HG03175 (cell line): ENCODE measurements at regions not wholly inside any gene's neighbourhood (a gene's known extent, or its start where the extent isn't known, plus 50 kb on each side); places are given as distances from the start of the nearest gene placed in this dataset.

Source experiments
- ATAC-seq: cut with Tn5 transposase; IDR thresholded peaks from one replicate; pipeline ENCODE4 v1.9.1; 2021; ENCODE audit warnings: mild to moderate bottlenecking, moderate library complexity; ENCODE audit not compliant: unreplicated experiment

DNA sequence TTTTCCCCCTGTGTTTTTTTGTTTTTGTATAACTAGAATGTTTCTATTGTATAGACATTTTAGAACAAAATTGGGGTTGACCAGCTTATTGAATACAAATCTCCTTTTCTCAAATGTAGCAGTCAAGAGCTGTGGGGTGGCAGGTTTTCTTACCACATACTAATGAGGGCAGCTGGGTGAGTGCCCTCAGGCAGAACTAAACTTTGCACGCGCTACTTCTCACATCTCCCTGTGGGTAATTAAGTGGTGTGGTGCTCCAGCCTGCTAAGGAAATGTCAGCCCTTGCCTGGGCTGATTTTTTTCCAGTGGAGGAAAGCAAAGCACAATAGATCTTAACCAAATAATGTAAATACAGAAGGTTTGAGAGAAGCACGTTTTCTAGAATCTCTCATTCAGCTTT, 717.6 kb upstream of the TENM3 start:
- ATAC-seq = no peak

DNA sequence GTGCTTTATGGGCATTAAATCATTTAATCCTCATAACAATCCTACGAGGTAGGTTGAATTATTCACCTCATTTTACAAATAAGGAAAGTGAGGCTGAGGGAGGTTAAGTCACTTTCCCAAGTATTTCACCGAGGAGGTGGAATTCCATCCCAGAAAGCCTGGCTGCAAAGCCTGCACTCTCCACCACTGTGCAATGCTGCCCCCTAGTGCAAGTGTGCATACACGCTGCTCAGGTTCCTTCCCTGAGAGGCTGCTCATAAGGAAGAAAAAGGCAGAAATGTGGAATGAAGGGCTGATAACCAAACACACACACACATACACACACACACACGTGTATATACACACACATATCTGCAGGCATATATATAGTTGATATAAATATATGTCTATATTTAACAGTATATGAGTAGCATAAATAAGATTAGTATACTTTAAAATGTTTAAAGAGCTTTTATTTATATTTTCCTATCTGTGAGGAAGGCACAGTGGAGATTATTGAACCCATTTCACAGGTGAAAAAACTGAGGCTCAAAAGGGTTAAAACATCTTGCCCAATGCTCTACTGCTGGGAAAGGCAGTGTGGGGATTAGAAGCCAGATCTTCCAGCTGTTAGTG, 714.5 kb upstream of the TENM3 start:
- ATAC-seq = peak; percentile 67

DNA sequence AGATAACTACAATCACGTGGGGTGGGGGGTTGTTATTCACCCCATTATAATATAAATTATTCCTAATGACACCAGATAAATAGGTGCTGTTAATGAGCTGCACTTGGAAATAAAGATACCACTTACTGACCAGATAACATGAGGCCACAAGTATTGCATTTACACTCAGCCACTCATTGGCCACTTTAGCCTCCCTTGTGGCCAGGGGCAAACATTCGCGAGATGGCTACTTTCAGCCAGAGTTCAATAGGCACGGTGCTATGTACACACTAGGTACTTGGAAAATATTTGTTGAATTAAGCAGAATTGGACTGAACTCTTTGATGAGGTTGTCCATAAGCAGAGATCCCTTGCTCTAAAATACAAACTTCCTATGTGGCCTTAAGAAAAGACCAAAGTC, 713.7 kb upstream of the TENM3 start:
- ATAC-seq = no peak

DNA sequence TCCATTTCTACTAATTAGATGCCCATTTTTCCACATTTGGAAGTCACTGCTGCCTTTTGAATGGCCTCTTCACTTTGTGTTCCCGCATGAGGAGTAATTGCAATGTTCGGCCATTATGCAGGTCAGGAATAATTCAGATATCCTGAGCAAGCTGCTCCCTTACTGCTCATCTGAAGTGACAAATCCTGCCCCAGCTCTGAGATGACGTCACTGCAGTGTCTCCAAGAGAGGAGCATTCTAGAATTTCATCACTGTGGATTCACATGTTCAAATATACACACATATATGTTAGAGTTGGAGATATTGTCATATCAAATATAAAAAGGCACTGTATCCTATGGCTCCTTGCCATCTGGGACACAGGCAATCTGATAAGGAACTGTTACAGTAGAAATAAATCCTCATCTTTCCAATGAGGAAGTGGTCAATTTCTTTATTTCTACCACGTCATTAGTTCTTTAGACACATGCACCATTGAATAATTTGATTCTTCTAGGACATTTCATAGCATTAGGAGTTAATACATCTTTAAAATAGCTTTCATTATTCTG, 706.9 kb upstream of the TENM3 start:
- no peak for ATAC-seq

DNA sequence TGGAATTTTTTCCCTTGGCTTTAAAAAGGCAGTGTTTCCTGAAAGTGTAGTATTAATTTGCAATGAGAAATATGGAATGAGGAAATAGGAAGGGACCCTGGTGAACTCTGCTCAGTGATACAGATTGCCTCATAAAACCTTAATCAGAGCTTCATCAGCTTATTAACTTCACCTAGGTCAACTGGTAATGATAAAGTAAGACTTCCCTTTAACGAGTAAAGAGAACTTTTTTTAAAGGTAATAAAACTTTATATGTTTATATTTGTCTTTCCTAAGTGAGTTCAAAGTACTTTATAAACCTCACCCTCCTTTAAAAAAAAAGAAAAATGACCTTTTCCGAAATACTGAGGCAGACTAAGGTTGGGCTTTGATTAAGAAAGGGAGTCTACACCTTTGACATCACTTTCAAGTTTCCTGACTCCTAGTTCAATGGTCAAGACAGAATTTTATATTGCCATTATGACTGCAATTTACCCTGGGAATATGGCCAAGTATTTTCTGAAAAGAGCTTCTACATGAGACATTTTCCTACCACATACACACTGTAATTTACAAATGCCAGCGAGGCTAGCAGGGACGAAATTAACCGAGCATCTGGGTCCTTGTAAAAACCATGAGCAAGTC, 706.3 kb upstream of the TENM3 start:
- ATAC-seq = no peak

DNA sequence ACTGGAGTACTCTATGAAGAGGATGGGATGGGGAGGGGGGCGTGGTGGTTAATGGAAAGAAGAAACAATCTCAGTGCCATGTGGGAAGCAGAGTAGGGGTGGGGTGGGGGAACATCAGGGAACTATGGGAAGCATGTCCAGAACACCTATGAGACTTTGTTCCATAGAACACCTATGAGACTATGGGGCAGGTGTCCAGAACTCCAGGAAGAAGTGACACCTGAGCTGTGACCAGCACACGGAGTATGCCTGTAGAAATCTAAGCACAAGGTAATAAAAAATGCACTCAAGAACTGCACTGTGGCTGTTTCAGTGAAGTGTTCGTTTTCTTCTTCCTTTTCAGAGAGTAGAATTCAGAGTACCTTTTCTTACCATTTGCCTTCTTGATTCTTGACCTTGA, 704.8 kb upstream of the TENM3 start:
- no peak for ATAC-seq

DNA sequence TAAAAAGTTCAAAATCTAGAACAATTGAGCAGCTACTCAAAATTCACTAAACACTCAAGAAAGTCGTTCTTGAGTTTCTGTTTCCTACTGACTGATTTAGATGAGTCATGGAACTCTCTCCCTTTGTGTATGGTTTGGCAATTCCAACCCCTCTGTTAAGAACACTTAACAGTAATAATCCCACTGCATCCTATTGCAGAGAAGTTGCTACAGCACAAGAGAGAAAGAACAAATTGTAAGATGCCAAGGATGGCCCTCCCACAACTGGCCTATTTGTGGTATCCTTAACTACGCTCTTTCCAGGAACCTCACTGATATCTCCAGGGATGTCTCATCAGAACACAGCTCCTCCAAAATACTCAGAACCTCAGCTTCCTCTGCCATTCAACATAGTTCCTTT, 701.8 kb upstream of the TENM3 start:
- no peak for ATAC-seq

DNA sequence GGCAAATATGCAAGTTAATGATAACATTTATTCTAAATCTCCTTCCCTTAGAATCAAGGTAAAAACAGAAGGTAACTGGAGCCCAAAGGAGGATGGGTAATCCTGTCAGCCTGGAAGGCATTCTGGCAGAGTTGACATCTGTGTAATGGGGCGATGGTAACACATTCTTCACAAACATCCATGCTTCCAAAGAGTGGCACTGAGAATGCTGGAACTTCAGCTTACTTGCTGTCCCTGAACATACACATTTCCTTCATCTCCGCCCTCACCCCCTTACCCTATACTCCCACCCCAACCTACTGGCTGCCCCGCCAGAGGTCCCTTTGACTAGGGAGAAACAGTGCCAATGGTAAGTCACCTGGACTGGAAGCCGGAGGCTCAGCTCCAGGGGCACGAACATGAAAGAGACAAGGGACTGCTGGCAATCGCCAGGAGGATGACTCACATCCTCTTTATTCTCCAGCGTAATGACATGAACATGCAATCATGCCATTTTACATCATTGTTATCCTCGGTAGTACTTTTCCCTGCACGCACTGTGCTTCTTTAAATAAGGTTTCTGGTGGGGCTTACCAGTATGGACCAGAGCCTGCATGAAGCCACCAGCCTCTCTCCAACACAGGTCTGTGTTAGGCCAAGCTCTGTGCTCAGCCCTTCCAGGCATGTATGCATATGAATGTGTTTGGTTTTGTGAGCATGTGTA, 694.2 kb upstream of the TENM3 start:
- no peak for ATAC-seq

DNA sequence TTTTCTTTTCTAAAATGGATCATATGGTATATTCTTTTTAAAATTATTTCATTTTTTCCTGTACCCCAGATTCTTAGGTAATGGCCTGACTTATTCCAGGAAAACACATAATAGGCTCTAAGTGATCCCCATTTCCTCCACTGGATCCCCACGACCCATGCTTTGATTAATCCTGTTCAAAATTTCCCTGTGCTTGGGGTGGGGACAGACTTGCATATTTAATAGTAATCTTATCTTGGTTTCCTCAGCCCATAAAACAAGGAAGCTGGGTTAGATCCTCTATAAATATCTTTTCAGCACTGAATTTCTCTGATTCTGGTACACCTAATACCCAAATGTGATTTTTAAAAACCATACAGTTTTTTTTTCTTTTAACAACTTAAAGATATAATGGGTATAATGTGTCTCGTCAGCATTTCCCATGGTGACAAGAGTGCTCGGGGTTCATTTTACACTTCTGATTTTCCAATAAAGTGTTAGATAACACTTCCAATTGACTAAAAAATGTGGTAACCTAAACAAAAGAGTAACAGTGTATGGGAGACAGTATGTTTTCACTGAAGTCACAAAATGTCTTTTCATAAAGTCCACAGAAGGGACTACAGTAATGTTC, 693.5 kb upstream of the TENM3 start:
- no peak for ATAC-seq

DNA sequence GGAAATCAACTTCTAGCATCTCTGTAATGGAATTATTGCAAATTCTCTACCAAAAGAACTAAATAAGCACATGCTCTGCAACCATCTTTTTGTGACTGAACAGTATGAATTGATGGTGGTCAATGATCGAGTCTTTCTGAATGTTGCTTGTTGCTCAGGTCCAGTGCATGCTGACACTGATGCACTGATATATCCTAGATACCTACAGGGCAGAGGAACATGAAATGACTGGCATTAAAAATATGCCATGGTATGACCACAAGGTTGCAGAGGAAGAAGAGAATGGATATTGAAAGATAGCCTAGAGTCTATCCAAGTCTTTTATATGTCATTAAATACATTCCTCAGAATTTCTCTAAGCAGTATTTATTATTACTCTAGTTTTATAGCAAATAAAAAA, 692.8 kb upstream of the TENM3 start:
- ATAC-seq = no peak

DNA sequence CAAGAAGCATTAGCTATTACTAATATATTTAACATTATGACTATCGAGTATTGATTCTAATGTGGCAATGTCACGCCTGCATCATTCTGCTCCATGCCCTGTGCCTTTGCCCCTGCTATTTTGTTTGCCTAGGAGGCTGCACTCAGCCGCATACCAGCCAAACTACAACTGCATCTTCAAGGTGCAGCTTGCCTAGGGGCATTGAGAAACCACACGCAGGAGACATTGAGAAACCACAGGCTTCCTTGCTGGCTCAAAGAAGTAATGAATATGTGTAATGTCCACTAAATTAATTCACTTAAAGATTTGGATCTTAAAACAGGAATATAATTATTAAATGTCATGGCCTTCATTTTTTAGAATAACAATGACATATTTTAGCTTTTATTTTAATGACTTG, 683.6 kb upstream of the TENM3 start:
- no peak for ATAC-seq

DNA sequence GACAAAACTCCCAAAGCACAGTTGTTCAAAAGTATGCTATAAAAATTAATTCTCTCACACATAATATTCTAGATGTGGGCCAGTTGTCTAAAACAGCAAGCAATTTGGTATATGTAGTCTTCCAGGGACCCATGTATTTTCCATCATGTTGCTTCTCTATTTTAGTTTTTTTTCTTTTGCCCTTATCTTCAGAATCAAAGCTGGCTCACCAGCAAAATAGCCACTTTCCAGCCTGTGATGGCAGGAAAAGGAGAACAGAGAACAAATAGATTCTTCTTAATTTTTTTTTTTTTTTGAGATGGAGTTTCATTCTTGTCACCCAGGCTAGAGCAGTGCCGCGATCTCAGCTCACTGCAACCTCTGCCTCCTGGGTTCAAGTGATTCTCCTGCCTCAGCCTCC, 680.8 kb upstream of the TENM3 start:
- ATAC-seq = no peak

DNA sequence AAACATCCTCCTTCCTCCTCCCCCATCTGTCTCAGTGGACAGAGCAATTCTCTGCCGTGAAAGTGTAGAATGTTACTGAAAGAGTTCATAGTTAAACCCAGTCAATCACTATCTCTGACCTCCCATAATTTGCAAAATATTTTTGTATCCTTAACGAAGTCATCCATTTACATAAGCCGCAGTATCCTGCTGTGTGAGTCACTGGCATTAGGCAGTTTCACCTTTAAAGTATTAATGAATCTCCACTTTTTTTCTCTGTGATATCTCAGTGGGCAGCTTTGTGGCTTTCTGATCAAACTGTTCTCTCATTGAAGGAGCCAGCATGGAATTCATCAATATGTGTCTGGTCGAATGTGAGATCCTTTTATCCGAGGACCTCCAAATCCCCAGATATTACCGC, 678.6 kb upstream of the TENM3 start:
- ATAC-seq = no peak

DNA sequence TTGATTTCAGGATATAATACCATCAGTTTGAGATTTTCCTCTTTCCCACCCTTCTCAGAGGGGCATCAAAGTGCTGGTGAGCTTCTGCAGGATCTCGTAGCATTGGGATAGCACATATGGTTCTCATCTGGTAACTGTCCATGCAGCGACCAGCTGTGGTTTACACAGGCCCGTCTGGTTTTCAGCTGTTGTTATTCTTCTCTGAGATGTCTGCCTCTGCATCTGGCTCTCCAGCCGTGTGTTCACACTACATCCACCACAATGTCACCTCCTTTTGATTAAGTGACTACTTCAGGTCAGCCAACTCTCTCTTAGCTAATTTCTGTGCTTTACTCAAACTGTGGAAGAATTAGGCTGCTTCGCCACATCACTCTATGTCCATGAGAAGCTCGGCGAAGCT, 676.7 kb upstream of the TENM3 start:
- ATAC-seq = no peak

DNA sequence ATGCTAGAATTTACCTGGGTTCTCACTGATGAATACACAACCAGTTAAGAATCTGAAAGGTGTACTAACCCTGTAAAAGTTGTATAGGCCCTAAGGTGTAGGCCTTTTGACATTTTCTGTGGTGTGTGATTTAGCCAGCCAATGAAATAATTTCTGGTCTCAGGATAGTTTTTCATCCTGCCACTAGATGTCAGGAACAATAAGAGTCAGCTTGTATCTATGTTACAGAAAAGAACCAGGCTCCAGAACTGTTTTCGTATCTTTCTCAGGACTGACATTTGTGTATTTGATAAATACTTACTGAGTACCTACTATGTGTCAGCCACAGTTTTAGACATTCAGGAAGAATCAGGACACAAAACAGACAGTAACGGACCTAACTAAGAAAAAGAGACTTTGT, 673.6 kb upstream of the TENM3 start:
- ATAC-seq = peak; percentile 76

DNA sequence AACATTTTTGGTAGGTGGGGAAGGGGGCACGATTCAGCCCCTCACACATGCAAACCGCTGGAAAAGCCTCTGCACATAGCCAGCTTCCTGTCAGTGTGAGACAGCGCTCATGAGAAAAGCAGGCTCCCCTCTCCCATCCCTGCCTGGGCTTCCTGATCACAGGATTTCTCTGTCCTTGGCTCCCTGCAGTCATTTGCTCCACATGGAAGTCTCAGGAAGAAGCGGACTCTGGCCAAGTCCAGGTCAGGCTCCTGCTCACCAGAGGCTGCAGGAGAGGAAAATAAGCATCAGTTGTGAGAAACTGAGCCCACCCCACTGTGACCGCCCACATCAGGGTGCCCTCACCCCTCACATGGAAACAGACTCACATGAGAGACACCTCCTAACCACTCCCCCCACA, 664.3 kb upstream of the TENM3 start:
- no peak for ATAC-seq

DNA sequence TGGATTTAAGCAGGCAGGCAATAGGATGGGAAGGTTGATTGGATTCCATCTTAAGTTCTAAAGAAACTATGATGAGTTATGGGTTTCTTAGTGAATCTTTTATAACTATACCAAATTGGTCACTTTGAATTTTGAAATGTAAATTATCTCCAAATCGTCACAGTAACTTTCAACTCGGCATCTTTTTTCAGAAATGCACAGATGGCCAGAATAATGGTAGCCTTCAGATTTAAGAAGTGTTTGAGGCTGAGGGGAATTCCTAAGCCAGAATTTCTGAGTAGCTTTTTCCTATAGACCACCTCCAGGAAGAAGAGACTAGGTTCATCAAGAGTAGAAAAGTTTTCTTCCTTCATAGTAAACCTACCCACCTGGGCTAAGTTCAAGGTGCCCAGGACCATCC, 663.7 kb upstream of the TENM3 start:
- no peak for ATAC-seq

DNA sequence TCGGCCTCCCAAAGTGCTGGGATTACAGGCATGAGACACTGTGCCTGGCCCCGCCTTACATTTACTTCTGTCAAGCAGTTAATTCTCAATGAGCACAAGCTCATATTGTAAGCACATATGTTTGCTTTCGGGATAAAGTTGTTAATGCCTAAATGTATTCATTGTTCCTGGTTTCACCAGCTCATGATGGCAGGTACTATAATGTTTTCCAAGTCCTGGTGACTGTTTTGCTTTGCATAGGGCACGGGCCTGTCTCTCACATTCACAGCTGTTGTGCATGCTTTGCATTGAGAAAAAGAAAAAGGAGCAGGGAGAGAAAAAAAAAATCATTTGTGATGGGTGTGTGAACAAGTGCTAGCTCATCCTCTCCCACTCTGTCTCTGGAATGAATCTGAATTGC, 661.2 kb upstream of the TENM3 start:
- no peak for ATAC-seq

DNA sequence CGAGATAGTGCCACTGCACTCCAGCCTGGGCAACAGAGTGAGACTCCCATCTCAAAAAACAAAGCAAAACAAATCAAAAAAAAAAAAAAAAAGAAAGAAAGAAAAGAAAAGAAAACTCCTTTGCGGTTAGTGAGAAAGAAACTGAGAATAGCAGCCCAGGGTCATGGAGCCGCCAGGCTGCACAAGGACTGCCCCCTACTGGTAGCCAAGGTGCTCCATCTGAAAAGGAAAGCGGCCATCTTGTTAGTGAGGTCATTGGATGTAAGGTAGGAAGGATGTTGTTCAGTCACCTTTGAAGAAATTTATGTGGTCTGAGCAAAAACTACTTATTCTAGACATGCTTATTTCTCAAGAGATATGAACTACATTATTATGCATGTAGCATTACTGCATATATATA, 660.6 kb upstream of the TENM3 start:
- no peak for ATAC-seq

DNA sequence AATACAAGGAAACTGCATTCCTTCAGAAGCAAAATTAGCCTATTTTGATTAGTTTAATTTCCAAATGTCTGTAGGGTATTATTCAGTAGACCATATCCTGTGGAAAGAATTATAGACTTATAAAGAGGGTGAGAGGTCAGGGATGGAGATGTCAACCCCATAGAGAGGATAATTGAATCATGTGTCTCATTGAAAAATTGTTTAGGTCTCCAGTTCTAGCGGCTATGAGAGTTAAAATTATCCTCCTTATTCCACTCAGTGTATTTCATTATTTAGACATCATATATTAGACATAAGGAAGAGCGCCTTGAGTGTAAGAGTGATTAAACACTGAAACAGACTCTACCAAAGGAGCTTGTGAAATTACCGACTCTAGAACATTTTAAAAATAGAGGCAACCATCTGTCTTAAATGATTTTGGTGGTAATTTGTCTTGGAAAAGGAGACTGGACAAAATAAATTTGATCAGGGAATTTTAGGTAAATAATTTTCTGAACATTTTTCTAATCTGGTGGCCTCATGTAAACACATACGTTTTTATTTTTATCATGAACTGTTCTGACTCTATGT, 654.4 kb upstream of the TENM3 start:
- ATAC-seq = no peak

DNA sequence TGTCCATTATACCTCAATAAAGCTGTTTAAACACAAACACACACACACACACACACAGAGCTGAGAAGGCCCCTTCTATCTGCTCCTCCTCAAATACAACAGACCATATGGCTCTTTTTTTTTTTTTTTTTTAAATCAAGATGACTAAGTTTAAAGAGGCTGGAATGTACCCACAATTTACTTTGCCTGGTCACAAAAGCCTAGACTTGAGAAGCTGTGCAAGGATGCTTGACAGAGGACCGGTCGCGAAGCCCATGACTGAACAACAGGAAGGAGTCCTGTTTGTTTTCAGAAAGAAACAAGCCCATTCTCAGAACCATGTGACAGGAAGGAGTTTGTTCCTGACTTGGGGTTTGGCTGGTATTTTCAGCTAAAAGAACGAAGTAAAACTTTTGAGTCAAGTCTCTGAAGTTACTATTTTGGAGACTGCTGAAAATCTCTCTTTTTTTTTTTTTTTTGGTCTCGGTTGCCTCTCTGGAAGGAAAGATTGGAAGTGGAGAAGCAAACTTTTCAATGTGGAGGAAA, 650.9 kb upstream of the TENM3 start:
- ATAC-seq = no peak
